ENCODE measurements at regions not wholly inside any gene's neighbourhood (a gene's known extent, or its start where the extent isn't known, plus 50 kb on each side); places are given as distances from the start of the nearest gene placed in this dataset.

- no peaks in the 10 kb centered on the region for H3K27me3 Mint-ChIP-seq (ENCODE audit: low read depth)
- no peaks in the 10 kb centered on the region for H3K9me3 Mint-ChIP-seq
- DNase-seq (ENCODE audit: low spot score in 2 of 2, unreplicated experiment in 2 of 2), result no peak
These were observed 65.9 kb upstream of the CDKN3 start for GRCh38 chr14:54330876-54331275.

GRCh38 chr14:54331516-54331915 lies 65.3 kb upstream of the CDKN3 start:
- Mint-ChIP-seq H3K4me1 (peaks cover 29% of the 10 kb centered on the region), H3K36me3 (no peaks in the 10 kb centered on the region), H3K27ac (no peak overlapping the region), H3K27me3 (ENCODE audit: low read depth) (no peaks in the 10 kb centered on the region), H3K4me3 (no peak overlapping the region), H3K9me3 (no peaks in the 10 kb centered on the region)
- DNase-seq (ENCODE audit: low spot score in 2 of 2, unreplicated experiment in 2 of 2), result no peak
- no peak for TF ChIP-seq CTCF (IDR thresholded peaks at IDR 0.05; ENCODE audit: unreplicated experiment)

More at GRCh38 chr14:54330876-54331275, 65.9 kb upstream of the CDKN3 start:
- no peak for TF ChIP-seq CTCF (IDR thresholded peaks at IDR 0.05; ENCODE audit: unreplicated experiment)
- no peak overlapping the region for H3K4me3 Mint-ChIP-seq
- H3K36me3 Mint-ChIP-seq, result no peaks in the 10 kb centered on the region
- peaks cover 29% of the 10 kb centered on the region for H3K4me1 Mint-ChIP-seq
- no peak overlapping the region for H3K27ac Mint-ChIP-seq

- no peak for TF ChIP-seq CTCF (IDR thresholded peaks at IDR 0.05; ENCODE audit: unreplicated experiment)
- Mint-ChIP-seq H3K4me3 (no peak overlapping the region), H3K9me3 (no peaks in the 10 kb centered on the region), H3K4me1 (peaks cover 34% of the 10 kb centered on the region), H3K27me3 (ENCODE audit: low read depth) (no peaks in the 10 kb centered on the region), H3K36me3 (no peaks in the 10 kb centered on the region), H3K27ac (no peak overlapping the region)
- no peak for DNase-seq (ENCODE audit: low spot score in 2 of 2, unreplicated experiment in 2 of 2)
These were observed 64.3 kb upstream of the CDKN3 start for GRCh38 chr14:54332490-54332889.

GRCh38 chr14:54333511-54333910 lies 63.3 kb upstream of the CDKN3 start:
- no peaks in the 10 kb centered on the region for H3K36me3 Mint-ChIP-seq
- H3K4me1 Mint-ChIP-seq, result peaks cover 39% of the 10 kb centered on the region
- no peak overlapping the region for H3K4me3 Mint-ChIP-seq
- H3K9me3 Mint-ChIP-seq, result no peaks in the 10 kb centered on the region
- no peak for TF ChIP-seq CTCF (IDR thresholded peaks at IDR 0.05; ENCODE audit: unreplicated experiment)
- no peak for DNase-seq (ENCODE audit: low spot score in 2 of 2, unreplicated experiment in 2 of 2)
- H3K27me3 Mint-ChIP-seq (ENCODE audit: low read depth), result no peaks in the 10 kb centered on the region
- H3K27ac Mint-ChIP-seq, result no peak overlapping the region

- no peak overlapping the region for H3K4me3 Mint-ChIP-seq
- no peaks in the 10 kb centered on the region for H3K36me3 Mint-ChIP-seq
- no peak for TF ChIP-seq CTCF (IDR thresholded peaks at IDR 0.05; ENCODE audit: unreplicated experiment)
- H3K9me3 Mint-ChIP-seq, result no peaks in the 10 kb centered on the region
- H3K4me1 Mint-ChIP-seq, result peaks cover 33% of the 10 kb centered on the region
- H3K27ac Mint-ChIP-seq, result no peak overlapping the region
- H3K27me3 Mint-ChIP-seq (ENCODE audit: low read depth), result no peaks in the 10 kb centered on the region
- DNase-seq (ENCODE audit: low spot score in 2 of 2, unreplicated experiment in 2 of 2), result no peak
These were observed 61.1 kb upstream of the CDKN3 start for GRCh38 chr14:54335569-54336155.

- no peak overlapping the region for H3K4me3 Mint-ChIP-seq
- no peaks in the 10 kb centered on the region for H3K36me3 Mint-ChIP-seq
- H3K27me3 Mint-ChIP-seq (ENCODE audit: low read depth), result no peaks in the 10 kb centered on the region
- no peaks in the 10 kb centered on the region for H3K9me3 Mint-ChIP-seq
- H3K4me1 Mint-ChIP-seq, result peaks cover 19% of the 10 kb centered on the region
- no peak overlapping the region for H3K27ac Mint-ChIP-seq
- DNase-seq (ENCODE audit: low spot score in 2 of 2, unreplicated experiment in 2 of 2), result no peak
- TF ChIP-seq CTCF (IDR thresholded peaks at IDR 0.05; ENCODE audit: unreplicated experiment), result no peak
These were observed 59.5 kb upstream of the CDKN3 start for GRCh38 chr14:54337314-54337713.

All from mesothelial cell of epicardium (in vitro differentiated cells).